GM11168 (cell line): ENCODE measurements at regions not wholly inside any gene's neighbourhood (a gene's known extent, or its start where the extent isn't known, plus 50 kb on each side); places are given as distances from the start of the nearest gene placed in this dataset.
"Not testable (repeated sequence)": the region's sequence is repeated elsewhere in the genome, so short reads cannot be mapped to it uniquely, and the experiment has no call there.

Experiments used
- in situ Hi-C: fragments of 300-500 bp; cut with MboI; formaldehyde crosslinking; loops from one replicate; pipeline ENCODE4 v1.12.0; 2022; ENCODE audit warnings: low sequenced_read_pairs; ENCODE audit not compliant: unreplicated experiment

GRCh38 chr5:104139840-104140239 is 577.3 kb upstream of the NUDT12 start:
- in situ Hi-C loops: no loop called here

- in situ Hi-C loops: no loop called here
Observed at GRCh38 chr5:104130320-104130719, 567.7 kb upstream of the NUDT12 start.

GRCh38 chr5:104128348-104128747 is 565.8 kb upstream of the NUDT12 start:
- in situ Hi-C loops: no loop called here

- in situ Hi-C loops: no loop called here
Observed at GRCh38 chr5:104126980-104127379, 564.4 kb upstream of the NUDT12 start.

GRCh38 chr5:104119529-104119928 is 556.9 kb upstream of the NUDT12 start:
- in situ Hi-C loops: no loop called here

GRCh38 chr5:104111632-104112031 is 549.0 kb upstream of the NUDT12 start:
- in situ Hi-C loops: no loop called here

- in situ Hi-C loops: no loop called here
Observed at GRCh38 chr5:104096451-104096850, 533.9 kb upstream of the NUDT12 start.

GRCh38 chr5:104095527-104095926 is 532.9 kb upstream of the NUDT12 start:
- in situ Hi-C loops: no loop called here

GRCh38 chr5:104088876-104089778 is 526.5 kb upstream of the NUDT12 start:
- in situ Hi-C loops: no loop called here

- in situ Hi-C loops: no loop called here
Observed at GRCh38 chr5:104084896-104085295, 522.3 kb upstream of the NUDT12 start.

GRCh38 chr5:104082754-104083153 is 520.2 kb upstream of the NUDT12 start:
- in situ Hi-C loops: no loop called here

GRCh38 chr5:104081232-104081631 is 518.6 kb upstream of the NUDT12 start:
- in situ Hi-C loops: no loop called here

GRCh38 chr5:104080646-104081175 is 518.1 kb upstream of the NUDT12 start:
- in situ Hi-C loops: no loop called here

GRCh38 chr5:104079861-104080645 is 517.5 kb upstream of the NUDT12 start:
- in situ Hi-C loops: not testable (repeated sequence)

GRCh38 chr5:104071887-104072286 is 509.3 kb upstream of the NUDT12 start:
- in situ Hi-C loops: no loop called here

- in situ Hi-C loops: no loop called here
Observed at GRCh38 chr5:104062621-104063377, 500.2 kb upstream of the NUDT12 start.

GRCh38 chr5:104061707-104062106 is 499.1 kb upstream of the NUDT12 start:
- in situ Hi-C loops: no loop called here

- in situ Hi-C loops: no loop called here
Observed at GRCh38 chr5:104053353-104053649, 490.7 kb upstream of the NUDT12 start.

GRCh38 chr5:104052558-104053352 is 490.2 kb upstream of the NUDT12 start:
- in situ Hi-C loops: no loop called here

- in situ Hi-C loops: no loop called here
Observed at GRCh38 chr5:104050436-104050835, 487.8 kb upstream of the NUDT12 start.
